HEK293 (cell line): ENCODE measurements at regions not wholly inside any gene's neighbourhood (a gene's known extent, or its start where the extent isn't known, plus 50 kb on each side); places are given as distances from the start of the nearest gene placed in this dataset.

Experiments used
- CTCF ChIA-PET: fragments of 350-600 bp; formaldehyde crosslinking; extraction: SDS; loops from one replicate; lab custom pipeline; 2021; ENCODE audit warnings: antibody characterized with exemption; lab: Yijun Ruan, JAX
- POLR2A ChIA-PET: fragments of 300-600 bp; formaldehyde crosslinking; extraction: SDS; loops from one replicate; lab custom pipeline; 2020; ENCODE audit warnings: antibody characterized with exemption, inconsistent platforms; lab: Yijun Ruan, JAX
- H3K27ac ChIP-seq: fragments of 200-500 bp; sonication (Bioruptor generic); 2 replicates; pipeline ENCODE4 v1.5.1; 2014; ENCODE audit warnings: low read depth, low read length, control low read depth, inconsistent platforms; ENCODE audit errors: extremely low read depth
- H3K36me3 ChIP-seq, 2 experiments: fragments of 200-500 bp in 1 of 2; sonication (Bioruptor generic) in 1 of 2; 1 replicate in 1 of 2; 2 replicates in 1 of 2; pipeline ENCODE4 v1.5.1; 2014 to 2017; ENCODE audit warnings: inconsistent platforms in 2 of 2, low read length in 2 of 2; ENCODE audit not compliant: control insufficient read depth in 2 of 2, insufficient read depth in 1 of 2
- H3K4me1 ChIP-seq: fragments of 200-500 bp; sonication (Bioruptor generic); 2 replicates; pipeline ENCODE4 v1.5.1; 2014; ENCODE audit warnings: mild to moderate bottlenecking, low read length, inconsistent platforms; ENCODE audit not compliant: control insufficient read depth, insufficient read depth
- H3K4me3 ChIP-seq: 2 replicates; pipeline ENCODE4 v1.5.1; 2011; ENCODE audit warnings: low read depth, mild to moderate bottlenecking, control low read depth, low read length, moderate library complexity
- H3K9me3 ChIP-seq: fragments of 200-500 bp; sonication (Bioruptor generic); 2 replicates; pipeline ENCODE4 v1.5.1; 2014; ENCODE audit warnings: low read depth, low read length, inconsistent platforms; ENCODE audit not compliant: control insufficient read depth, insufficient read depth
- GLIS1 ChIP-seq: fragments of 450-650 bp; formaldehyde crosslinking; IDR thresholded peaks from 2 replicates; pipeline ENCODE4 v1.5.1; 2016; ENCODE audit warnings: missing biosample characterization, missing genetic modification characterization
- HIC1 ChIP-seq: fragments of 450-650 bp; formaldehyde crosslinking; IDR thresholded peaks from 2 replicates; pipeline ENCODE4 v1.5.1; 2016; ENCODE audit warnings: missing biosample characterization, missing genetic modification characterization
- KLF17 ChIP-seq: fragments of 450-650 bp; formaldehyde crosslinking; IDR thresholded peaks from 2 replicates; pipeline ENCODE4 v1.5.1; 2016; ENCODE audit warnings: missing biosample characterization, missing genetic modification characterization
- SALL2 ChIP-seq: fragments of 450-650 bp; formaldehyde crosslinking; IDR thresholded peaks from 2 replicates; pipeline ENCODE4 v1.5.0; 2017; ENCODE audit warnings: missing biosample characterization, mild to moderate bottlenecking, missing genetic modification characterization, borderline replicate concordance
- SETDB1 ChIP-seq: IDR thresholded peaks from one replicate; pipeline ENCODE4 v1.6.1; 2017; ENCODE audit warnings: mild to moderate bottlenecking, low read length, moderate library complexity, mixed read lengths; ENCODE audit not compliant: insufficient read length
- ZBTB21 ChIP-seq: fragments of 450-650 bp; formaldehyde crosslinking; IDR thresholded peaks from 2 replicates; pipeline ENCODE4 v1.5.1; 2017; ENCODE audit warnings: missing biosample characterization, missing genetic modification characterization
- ZNF10 ChIP-seq: fragments of 450-650 bp; formaldehyde crosslinking; IDR thresholded peaks from 2 replicates; pipeline ENCODE4 v1.5.1; 2017; ENCODE audit warnings: missing biosample characterization, missing genetic modification characterization
- ZNF157 ChIP-seq: fragments of 450-650 bp; formaldehyde crosslinking; IDR thresholded peaks from 2 replicates; pipeline ENCODE4 v1.5.1; 2016; ENCODE audit warnings: missing biosample characterization, missing genetic modification characterization
- ZNF311 ChIP-seq: fragments of 450-650 bp; formaldehyde crosslinking; IDR thresholded peaks from 2 replicates; pipeline ENCODE4 v1.5.1; 2017; ENCODE audit warnings: missing biosample characterization, missing genetic modification characterization, borderline replicate concordance
- ZNF426 ChIP-seq: fragments of 450-650 bp; formaldehyde crosslinking; IDR thresholded peaks from 2 replicates; pipeline ENCODE4 v1.5.1; 2017; ENCODE audit warnings: missing biosample characterization, missing genetic modification characterization, mild to moderate bottlenecking, inconsistent platforms, moderate library complexity
- ZNF501 ChIP-seq: fragments of 450-650 bp; formaldehyde crosslinking; IDR thresholded peaks from 2 replicates; pipeline ENCODE4 v1.5.1; 2016; ENCODE audit warnings: missing biosample characterization, missing genetic modification characterization
- ZNF518A ChIP-seq: fragments of 450-650 bp; formaldehyde crosslinking; conservative IDR thresholded peaks from 2 replicates; pipeline ENCODE4 v1.5.1; 2016; ENCODE audit warnings: low read depth, missing biosample characterization, missing genetic modification characterization
- ZNF558 ChIP-seq: fragments of 450-650 bp; formaldehyde crosslinking; IDR thresholded peaks from 2 replicates; pipeline ENCODE4 v1.5.1; 2016; ENCODE audit warnings: missing biosample characterization, missing genetic modification characterization
- ZNF624 ChIP-seq: fragments of 450-650 bp; formaldehyde crosslinking; IDR thresholded peaks from 2 replicates; pipeline ENCODE4 v1.5.1; 2017; ENCODE audit warnings: missing biosample characterization, missing genetic modification characterization
- ZNF658 ChIP-seq: fragments of 450-650 bp; formaldehyde crosslinking; IDR thresholded peaks from 2 replicates; pipeline ENCODE4; 2016; ENCODE audit warnings: missing biosample characterization, missing genetic modification characterization
- TF ChIP-seq, protein P1 (sequence below): fragments of 450-650 bp; formaldehyde crosslinking; IDR thresholded peaks from 2 replicates; pipeline ENCODE4 v1.5.0; 2017; ENCODE audit warnings: missing biosample characterization, missing genetic modification characterization, borderline replicate concordance
- TF ChIP-seq, protein P2 (sequence below): fragments of 450-650 bp; formaldehyde crosslinking; IDR thresholded peaks from 2 replicates; pipeline ENCODE4 v1.5.1; 2017; ENCODE audit warnings: missing biosample characterization, mild to moderate bottlenecking, missing genetic modification characterization, moderate library complexity
- TF ChIP-seq, protein P3 (sequence below): fragments of 450-650 bp; formaldehyde crosslinking; IDR thresholded peaks from 2 replicates; pipeline ENCODE4 v1.5.1; 2016; ENCODE audit warnings: missing biosample characterization, missing genetic modification characterization

DNA sequence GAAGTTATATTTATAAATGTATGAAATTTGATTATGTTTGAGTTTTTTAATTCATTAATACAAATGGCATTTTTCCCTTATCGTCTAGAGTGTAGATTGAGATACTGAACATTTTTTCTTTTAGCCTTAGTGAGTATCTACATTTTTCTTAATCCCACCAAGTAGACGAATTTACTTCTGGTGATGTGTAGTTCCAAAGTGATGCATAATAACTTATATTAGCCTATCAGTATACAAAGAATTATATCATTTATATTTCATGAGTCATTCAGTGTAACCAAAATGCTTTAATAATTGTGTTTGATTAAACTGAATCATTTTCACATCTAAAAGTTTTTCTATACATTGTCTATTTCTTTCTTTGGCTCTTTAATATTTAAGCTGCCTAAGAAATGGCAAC, 745.6 kb upstream of the LUZP2 start:
- TF ChIP-seq, protein P1, sequence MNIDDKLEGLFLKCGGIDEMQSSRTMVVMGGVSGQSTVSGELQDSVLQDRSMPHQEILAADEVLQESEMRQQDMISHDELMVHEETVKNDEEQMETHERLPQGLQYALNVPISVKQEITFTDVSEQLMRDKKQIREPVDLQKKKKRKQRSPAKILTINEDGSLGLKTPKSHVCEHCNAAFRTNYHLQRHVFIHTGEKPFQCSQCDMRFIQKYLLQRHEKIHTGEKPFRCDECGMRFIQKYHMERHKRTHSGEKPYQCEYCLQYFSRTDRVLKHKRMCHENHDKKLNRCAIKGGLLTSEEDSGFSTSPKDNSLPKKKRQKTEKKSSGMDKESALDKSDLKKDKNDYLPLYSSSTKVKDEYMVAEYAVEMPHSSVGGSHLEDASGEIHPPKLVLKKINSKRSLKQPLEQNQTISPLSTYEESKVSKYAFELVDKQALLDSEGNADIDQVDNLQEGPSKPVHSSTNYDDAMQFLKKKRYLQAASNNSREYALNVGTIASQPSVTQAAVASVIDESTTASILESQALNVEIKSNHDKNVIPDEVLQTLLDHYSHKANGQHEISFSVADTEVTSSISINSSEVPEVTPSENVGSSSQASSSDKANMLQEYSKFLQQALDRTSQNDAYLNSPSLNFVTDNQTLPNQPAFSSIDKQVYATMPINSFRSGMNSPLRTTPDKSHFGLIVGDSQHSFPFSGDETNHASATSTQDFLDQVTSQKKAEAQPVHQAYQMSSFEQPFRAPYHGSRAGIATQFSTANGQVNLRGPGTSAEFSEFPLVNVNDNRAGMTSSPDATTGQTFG (tag by site-specific recombination), result no peak
- TF ChIP-seq ZNF311 (tag by site-specific recombination), result no peak
- TF ChIP-seq ZNF10 (tag by site-specific recombination), result no peak
- no peak for TF ChIP-seq ZNF658 (tag by site-specific recombination)
- no peak for TF ChIP-seq GLIS1 (tag by site-specific recombination)
- TF ChIP-seq, protein P2, sequence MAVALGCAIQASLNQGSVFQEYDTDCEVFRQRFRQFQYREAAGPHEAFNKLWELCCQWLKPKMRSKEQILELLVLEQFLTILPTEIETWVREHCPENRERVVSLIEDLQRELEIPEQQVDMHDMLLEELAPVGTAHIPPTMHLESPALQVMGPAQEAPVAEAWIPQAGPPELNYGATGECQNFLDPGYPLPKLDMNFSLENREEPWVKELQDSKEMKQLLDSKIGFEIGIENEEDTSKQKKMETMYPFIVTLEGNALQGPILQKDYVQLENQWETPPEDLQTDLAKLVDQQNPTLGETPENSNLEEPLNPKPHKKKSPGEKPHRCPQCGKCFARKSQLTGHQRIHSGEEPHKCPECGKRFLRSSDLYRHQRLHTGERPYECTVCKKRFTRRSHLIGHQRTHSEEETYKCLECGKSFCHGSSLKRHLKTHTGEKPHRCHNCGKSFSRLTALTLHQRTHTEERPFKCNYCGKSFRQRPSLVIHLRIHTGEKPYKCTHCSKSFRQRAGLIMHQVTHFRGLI (tag by site-specific recombination), result no peak
- TF ChIP-seq ZNF426 (tag by site-specific recombination), result no peak
- TF ChIP-seq ZNF518A (tag by site-specific recombination), result no peak
- no peak for TF ChIP-seq SALL2
- TF ChIP-seq ZNF501 (tag by site-specific recombination), result no peak
- TF ChIP-seq ZBTB21, result no peak
- no peak for TF ChIP-seq ZNF558 (tag by site-specific recombination)
- TF ChIP-seq SETDB1, result no peak
- TF ChIP-seq ZNF157 (tag by site-specific recombination), result no peak
- no peak for TF ChIP-seq HIC1 (tag by site-specific recombination)
- TF ChIP-seq KLF17 (tag by site-specific recombination), result no peak
- TF ChIP-seq ZNF624, result no peak
- TF ChIP-seq, protein P3, sequence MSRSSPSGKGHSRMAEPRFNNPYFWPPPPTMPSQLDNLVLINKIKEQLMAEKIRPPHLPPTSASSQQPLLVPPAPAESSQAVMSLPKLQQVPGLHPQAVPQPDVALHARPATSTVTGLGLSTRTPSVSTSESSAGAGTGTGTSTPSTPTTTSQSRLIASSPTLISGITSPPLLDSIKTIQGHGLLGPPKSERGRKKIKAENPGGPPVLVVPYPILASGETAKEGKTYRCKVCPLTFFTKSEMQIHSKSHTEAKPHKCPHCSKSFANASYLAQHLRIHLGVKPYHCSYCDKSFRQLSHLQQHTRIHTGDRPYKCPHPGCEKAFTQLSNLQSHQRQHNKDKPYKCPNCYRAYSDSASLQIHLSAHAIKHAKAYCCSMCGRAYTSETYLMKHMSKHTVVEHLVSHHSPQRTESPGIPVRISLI (tag by site-specific recombination), result no peak
- no peak overlapping the region for H3K4me3 ChIP-seq
- CTCF ChIA-PET, result interaction anchor here (0.7 kb wide), 1 partner anchor 56 kb away, joined by 3 read pairs; no protein-coding TSS in a partner anchor
- H3K27ac ChIP-seq, result no peak overlapping the region
- no peaks in the 10 kb centered on the region for H3K4me1 ChIP-seq
- POLR2A ChIA-PET, result no interaction called here
- H3K9me3 ChIP-seq, result no peaks in the 10 kb centered on the region
- no peaks in the 10 kb centered on the region for H3K36me3 ChIP-seq
